HepG2 (cell line): ENCODE measurements at regions not wholly inside any gene's neighbourhood (a gene's known extent, or its start where the extent isn't known, plus 50 kb on each side); places are given as distances from the start of the nearest gene placed in this dataset.

Experiments used
- BHLHE40 ChIP-seq: IDR thresholded peaks from 2 replicates; pipeline ENCODE4 v1.6.1; 2011; ENCODE audit warnings: low read length, improper control_type of control experiment
- JUND ChIP-seq: sonication (generic); formaldehyde crosslinking; IDR thresholded peaks from 2 replicates; pipeline ENCODE4 v1.8.0; 2022; ENCODE audit warnings: mild to moderate bottlenecking, missing genetic modification reagents
- SATB2 ChIP-seq: sonication (generic); formaldehyde crosslinking; IDR thresholded peaks from 2 replicates; pipeline ENCODE4 v1.5.0; 2020; ENCODE audit warnings: missing genetic modification reagents

GRCh38 chr12:90020881-90021280 lies 312.2 kb upstream of the ATP2B1 start:
- no peak for TF ChIP-seq BHLHE40
- TF ChIP-seq JUND (CRISPR knock-in tag) = no peak
- no peak for TF ChIP-seq SATB2 (CRISPR knock-in tag)
